SW 1271 (cell line): ENCODE measurements at regions not wholly inside any gene's neighbourhood (a gene's known extent, or its start where the extent isn't known, plus 50 kb on each side); places are given as distances from the start of the nearest gene placed in this dataset.

Experiments
- DNase-seq, 2 experiments: peaks; one replicate each; lab custom pipeline; 2025; lab: John Stamatoyannopoulos, UW

DNA sequence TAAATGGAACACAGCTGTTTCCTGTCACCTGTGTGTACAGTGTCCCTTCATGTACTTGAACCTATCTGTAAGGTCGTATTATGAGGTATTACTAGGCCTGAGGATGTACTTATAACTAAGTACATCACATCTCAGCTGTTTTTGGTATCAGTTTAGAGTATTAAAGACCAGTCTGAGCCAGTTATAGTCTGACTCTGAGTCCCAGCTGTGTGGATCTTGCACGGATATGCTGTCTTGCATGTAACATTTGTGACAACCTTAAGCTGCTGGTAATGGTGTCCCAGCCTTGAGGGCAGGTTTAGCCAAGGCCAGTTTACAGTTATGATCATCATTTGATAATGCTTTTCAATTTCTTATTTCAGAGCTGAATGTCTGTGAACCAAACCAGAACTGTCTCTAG, 496.3 kb downstream of the SLC4A3 start:
- no peak for DNase-seq

DNA sequence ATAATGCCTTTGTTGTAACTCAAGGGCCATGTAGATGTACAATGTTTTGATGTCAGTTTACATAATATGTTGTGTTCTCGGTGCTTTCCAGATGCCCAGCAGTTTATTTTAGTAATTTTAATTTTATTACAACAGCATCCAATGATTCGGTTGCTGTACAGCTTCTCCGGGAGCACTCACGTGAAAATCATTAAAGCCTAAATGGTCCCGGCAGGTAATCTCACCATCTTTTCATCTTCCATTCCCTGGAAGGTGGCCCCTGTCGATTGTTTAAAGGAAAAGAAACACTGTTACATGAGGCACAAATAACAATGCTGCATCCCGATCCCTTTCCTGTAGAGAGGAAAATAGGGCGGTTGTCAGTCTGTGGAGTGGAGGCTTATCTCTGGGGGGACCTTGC, 498.1 kb downstream of the SLC4A3 start:
- DNase-seq: no peak

DNA sequence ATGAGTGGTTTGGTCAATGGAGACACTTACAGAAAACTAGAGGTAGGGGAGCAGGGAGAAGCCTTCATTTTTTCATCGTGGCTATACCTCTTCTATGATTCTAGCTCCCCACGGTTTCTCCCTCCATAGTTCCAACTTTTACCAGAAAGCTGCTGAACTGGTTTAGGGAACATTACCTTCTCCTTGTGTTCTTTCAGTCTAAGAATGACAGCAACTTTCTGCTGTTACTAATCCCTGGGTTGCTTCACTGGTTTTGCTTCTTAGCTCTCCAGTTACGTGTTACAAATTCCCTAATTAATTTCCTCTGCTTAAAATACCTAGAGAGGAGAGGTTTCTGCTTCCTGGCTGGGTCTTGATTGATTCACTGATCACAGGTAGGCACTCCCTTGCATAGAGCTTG, 499.9 kb downstream of the SLC4A3 start:
- DNase-seq: no peak

DNA sequence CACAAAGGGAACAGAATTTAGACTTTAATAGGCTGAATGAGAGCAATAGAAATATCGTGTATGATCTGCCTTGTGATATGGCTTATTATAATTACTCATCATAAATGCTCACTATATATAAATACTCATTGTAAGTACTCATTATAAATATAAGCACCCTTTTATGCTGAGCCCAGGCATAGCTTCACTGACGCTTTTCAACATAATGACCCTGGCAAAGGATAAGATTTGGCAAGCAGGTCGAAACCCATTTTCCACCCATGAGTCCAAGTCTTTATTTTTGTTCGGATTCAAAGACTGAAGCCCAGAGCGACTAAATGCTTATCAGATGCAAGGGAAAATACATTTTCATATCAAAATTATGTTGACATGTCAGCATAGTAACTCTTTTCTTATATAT, 500.4 kb downstream of the SLC4A3 start:
- DNase-seq: no peak

DNA sequence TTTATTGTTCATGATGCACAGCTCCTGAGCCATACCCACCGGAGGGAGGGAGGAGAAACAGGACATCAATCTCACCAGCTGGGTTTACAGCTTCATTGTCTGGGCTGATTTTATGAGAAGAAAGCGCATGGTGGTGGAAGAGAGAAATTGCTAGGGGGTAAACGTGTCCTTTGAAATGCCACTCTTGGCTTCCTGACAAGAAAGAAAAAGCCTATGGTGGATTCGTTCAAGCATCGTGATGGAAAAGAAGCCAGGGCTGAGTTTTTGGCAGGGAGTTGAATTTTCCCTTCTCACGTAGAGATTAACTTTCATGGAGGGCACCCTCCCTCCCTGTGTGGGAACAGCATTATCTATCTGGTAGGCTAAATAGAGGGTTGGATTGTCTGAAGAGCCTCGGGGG, 502.0 kb downstream of the SLC4A3 start:
- no peak for DNase-seq

DNA sequence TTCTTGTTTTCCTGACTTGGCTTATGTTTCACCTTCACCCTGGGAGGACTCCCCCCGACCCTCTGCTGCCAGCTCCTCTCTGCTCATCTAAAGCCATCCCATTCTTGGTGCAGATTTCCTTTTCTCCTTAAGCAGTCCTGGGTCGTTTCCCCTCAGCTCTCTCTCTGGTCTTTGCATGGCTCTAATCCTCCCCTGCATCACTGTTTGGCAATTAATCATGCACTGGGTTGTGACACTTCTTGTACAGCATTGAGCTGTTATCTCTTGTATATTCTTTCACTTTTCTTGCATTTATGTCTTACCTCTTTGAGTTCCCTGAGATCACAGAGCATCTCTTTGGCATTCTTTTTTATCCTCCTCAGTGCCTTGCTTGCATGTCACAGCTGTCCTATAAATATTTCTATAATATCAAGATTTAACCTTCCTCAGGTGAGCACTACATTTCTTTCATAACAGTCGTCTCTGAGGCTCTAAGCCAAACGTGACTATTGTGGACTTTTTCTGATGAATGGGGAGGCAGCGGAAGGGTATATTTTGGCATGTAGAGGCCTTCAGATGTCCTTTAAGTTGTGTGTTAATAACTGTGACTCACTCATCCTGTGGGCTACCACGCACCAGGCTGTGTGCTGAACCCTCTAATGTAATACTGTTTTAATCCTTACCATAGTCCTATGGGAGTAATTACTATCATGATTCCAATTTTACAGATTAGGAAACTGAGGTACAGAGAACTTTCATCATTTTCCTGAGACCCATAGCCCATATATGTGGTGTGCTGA, 507.5 kb downstream of the SLC4A3 start:
- DNase-seq: no peak

DNA sequence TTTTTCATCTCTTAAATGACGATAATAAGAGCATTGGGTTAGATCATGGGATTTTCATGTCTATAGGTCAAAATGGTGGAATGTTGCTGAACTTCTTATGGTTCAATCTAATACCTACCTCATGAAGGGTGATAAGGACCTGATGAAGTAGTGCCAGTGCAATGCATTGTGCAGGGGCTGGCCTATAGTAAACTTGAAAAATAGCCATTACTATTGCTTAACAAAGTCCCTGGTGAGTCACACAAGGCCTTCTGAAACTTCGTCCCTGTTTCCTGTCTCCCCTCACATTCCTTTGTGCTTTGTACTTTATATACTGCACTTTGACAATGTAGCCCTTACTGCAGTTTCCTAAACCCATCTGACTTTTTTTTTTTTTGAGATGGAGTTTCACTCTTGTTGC, 515.9 kb downstream of the SLC4A3 start:
- peak in 1 of 2 experiments; percentile 19 for DNase-seq

DNA sequence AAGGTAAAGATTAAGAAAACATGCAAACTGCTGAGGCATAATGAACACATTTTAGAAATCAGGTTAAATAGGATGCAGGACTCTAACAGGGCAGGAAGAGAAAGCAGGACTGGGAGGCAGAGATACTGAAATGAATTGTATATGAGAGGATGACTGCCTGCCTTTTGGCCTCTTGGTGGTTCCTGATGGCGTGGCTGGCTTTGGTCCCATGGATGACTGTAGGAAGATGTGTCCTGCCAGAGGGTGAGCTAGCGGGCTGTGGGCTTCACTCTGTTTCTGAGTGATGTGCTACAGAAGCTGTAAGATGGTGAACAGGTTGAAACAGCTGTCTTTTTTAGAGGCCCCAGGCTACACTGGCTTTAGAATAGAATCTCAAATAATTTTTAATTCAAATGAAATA, 517.0 kb downstream of the SLC4A3 start:
- no peak for DNase-seq

DNA sequence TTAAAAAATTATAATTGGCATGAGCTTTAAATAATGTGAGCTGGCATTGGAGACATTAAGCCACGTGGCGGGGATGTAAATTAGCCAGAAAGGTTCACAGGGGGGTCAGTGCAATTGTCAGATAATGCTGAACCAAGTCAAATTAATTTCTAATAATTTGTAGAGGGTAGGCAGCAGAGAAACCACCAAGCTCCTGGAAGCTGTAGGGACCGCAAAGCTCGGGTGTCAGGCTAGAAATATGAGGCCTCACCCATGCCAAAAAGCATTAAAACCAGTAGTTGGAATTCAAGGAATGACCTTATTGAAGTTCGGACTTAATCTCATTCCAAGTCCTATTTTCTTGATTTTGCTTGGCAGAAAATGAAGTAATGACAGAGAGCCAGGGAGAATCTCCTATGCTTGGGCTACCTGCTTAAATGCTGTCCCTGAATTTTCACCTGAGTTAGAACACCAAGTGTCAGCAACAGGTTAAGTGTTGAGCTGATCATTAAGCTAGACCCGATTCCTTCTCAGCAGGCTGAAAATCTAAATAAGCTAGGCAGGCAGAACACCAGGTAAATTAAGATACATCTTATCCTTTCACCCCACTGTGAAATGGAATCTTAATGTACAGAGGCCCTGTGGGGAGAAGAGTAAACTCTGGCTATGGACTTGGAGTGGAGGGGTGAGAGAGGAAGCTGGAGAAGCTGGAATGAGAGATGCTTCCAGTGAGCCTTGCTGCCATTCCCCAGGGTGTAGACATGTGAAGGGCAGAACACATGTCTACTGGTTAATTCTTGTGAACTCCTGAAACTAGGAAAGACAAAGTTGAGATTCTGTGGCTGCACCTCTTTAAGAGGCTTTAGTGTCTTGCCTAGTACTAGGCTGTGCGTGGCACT, 520.0 kb downstream of the SLC4A3 start:
- no peak for DNase-seq

DNA sequence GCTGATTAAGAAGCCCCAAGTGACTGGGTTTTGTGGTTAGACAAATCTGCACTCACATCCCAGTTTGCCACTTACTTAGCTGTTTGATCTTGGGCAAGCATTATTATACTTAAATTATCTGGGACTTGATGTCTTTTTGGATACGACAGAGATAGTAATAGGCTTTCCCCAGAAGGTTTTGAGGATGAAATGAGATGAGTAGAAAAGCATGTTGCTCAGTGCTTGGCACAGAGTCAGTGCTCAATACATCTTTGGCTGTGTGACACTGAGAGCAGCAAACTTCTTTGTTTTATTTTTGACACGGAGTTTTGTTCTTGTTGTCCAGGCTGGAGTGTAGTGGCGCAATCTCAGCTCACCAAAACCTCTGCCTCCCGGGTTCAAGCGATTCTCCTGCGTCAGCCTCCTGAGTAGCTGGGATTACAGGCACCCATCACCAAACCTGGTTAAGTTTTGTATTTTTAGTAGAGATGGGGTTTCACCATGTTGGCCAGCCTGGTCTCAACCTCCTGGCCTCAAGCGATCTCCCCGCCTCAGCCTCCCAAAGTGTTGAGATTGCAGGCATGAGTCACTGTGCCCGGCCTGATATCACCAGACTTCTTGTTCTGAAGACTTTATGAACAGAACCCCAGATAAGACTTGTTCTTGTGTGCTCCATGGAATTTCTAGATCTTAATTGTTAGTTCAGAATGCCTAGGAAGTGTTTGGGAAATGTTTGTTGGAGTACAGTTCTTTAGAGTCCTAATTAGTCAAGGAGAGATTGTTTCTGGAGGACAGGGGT, 521.2 kb downstream of the SLC4A3 start:
- no peak for DNase-seq

DNA sequence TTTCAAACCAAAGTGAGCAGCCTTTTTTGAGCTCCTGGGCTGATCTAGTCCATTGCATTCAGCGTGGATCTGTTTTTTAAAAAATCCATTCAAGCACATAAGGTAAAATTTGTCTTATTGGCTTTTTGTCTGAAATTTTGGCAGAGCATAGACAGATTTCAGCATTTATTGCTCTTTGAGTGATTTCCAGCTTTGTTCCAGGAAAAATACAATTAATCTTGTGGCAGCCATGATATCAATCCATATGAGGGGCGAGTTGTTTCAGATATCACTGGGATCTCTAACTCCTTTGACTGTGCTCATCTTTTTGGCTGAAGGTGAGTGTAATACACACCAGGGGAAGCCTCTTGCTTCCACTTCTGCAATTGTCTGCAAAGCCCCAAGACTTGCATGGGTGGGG, 523.9 kb downstream of the SLC4A3 start:
- no peak for DNase-seq

DNA sequence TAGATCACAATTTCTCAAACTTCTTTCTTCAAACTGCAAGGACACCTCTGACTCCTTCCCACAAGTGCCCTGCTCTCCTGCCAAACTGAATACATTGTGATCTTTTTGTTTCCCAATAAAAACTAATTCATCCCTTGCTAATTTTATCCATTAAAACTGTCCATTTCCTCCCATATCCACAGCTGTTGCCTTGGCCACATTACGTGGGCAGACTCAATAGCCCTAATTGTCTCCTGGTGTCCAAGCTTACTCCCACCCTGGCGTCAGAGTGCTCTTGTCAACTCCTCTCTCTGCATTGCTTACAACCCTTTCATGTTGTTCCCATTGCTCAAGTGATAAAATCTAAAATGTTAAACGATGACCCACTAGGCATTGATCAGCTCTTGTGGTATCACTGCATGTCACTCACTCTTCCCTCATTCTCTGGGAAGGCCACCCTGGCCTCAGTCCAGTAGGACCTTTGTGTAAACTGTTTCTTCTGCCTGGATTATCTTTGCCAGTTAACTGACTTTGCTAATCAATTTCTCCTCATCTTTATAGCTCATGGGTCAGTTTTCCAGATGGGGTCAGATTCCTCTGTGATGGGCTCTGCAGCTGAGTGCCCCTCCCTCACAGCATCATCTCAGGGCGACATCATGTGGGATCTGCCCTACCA, 525.0 kb downstream of the SLC4A3 start:
- no peak for DNase-seq

DNA sequence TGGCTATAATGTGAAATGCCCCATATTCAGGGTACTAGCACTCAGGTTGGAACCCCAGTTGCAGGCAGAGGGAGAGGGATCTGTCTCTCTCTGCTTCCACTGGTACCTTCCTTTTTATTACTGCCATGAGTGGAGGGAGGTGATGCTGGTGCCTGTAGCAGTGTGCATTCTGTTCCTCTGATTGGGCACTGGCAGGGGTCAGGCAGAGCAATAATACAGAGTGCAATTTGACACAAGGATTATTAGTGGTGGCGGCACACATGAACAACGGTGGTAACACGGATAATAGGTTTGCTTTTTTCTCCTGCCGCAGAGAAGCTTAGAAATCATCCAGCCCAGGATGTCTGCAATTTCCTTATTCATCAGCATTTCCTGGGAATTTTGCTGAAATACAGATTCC, 525.7 kb downstream of the SLC4A3 start:
- DNase-seq: no peak

DNA sequence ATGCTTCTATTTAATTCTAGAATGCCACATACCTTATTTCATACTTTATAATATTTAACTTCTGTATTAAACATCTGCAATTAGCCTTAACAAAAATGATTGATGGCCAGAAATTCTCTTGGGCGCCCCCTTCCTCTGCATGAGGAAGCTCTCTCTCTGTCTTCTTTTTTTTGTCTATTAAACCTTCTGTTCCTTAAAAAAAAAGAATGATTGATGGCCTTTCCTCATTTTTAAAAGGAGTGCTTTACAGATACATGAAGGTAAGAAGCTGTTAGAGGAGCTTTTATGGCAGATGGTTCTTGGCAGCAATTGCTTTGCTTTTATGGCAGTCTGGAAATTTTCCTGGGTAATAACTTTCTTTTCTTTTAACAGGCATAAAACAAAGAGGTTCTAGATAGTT, 526.9 kb downstream of the SLC4A3 start:
- DNase-seq: no peak

DNA sequence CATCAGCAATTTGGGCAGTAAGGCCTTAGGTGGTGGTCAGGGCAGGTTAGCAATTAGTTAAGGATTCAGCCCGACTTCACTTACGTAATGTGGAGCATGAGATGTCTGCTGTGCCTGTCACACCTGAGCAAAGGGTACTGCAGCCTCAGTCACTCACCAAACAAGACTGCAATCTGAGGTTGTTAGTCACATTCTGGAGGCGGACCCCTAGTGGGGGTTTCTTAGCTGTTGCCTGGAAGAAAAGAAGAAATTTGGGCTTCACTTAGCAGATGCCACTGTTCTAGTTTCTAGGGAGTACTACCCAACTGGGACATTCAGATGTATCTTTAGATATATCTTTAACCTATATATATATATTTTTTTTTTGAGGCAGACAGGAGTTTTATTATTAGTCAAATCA, 529.9 kb downstream of the SLC4A3 start:
- no peak for DNase-seq

DNA sequence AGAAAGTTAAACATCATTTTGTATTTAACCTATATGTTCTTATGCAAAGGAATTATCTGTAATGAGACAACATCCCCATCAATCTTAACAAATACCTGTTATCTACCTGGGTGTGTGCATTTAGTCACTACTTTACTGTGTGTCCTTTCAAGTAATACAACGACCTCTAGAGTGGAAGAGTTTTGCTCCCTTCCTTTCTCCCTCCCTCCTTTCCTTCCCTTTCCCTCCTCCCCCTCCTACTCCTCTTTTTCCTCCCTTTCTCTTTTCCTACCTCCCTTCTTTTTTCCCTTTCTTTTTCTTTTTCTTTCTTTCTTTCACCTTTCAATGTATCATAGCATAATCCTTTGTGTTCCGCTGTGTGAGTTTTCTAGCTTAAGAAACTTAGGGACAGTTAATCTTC, 532.3 kb downstream of the SLC4A3 start:
- no peak for DNase-seq

DNA sequence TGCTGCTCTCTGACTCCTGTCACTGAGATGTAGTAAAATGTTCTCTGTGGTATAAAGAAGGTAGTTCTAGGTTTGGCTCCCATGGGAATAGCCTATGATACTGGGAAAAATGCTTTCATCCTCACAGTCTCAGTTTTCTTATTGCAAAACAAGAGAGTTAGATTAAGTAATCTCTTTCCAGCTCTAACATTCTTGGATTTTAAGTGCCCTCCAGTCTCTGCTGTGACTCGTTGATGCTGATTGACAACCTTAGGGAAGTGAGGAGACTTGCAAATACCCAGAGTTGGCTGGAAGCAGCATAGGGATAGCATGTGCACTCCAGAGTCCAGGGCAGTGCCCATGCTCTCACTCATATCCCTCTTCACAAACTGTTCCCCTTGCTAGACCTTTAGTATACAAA, 534.9 kb downstream of the SLC4A3 start:
- DNase-seq: no peak

DNA sequence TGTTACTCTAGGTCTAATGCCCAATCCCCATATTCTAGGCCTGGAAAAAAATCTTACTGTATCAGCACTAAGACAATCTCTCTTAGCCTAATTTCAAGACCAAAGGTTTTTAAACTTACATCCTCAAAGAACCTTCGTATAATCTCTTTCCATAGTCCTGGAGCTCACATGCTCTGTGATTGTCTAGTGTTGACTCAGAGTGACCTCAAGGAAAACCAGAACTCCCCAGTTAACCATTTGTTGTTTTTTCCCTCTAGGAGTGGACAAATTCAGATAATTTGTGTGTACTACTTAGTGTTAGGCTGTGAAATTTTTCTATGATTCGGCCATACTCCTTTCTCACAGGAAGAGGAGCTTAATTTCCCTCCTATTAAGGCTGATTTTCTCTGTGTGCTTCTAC, 536.1 kb downstream of the SLC4A3 start:
- no peak for DNase-seq

DNA sequence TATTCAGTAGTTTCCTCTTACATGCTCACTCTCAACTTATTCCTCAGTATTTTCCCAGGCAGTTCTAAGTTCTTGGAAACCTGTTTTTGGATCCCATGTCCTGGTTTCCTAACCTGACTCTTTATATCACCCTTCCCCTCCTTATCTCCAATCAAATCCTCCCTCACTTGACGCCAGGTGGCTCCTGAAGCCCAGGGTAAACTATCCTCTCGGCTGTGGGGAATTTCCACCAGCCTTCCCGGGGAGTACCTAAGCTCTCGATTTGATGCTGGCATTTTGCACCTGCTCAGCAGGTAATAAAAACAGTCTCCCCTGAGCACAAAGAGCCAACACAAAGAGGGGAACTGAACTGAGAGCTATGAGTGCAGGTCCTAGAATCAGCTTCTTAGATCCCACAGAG, 538.0 kb downstream of the SLC4A3 start:
- DNase-seq: no peak

DNA sequence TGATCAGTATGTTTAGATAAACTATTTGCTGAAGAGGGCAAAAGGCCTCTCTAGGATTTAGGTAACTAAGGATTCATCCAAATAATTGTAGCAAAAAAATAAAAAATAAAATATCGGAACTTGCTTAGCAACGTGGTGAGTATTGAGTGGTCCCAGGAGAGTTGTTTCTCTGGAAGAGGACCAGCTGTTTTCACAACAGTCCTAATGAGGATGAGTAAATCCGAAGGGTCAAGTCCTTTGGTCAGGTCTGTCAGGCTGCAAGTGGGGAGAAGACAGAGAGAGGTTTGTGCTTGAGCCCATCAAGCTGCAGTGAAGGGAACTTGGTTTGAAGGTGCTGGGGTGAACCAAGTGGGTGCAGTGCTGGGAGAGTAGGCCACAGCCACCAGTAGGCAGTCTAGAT, 539.2 kb downstream of the SLC4A3 start:
- DNase-seq: no peak

DNA sequence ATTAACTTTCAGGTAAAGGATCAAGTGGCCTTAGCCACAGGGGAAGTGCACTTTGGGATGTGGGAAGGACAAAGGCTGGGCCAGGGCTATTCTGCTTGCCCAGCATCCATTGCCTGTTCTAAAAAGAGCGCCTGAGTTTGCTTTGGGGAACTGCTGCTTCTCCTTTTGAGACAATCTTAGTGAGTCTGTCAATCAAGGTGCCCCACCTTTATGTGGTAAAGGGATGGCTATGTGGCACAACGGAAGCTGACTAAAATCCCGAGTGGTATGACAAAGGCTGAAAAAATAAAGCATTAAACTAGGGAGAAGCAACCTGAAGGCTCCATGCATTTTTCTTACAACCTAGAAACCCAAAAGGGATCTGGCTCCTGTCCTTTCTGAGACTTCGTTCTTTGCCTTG, 540.5 kb downstream of the SLC4A3 start:
- DNase-seq: no peak

DNA sequence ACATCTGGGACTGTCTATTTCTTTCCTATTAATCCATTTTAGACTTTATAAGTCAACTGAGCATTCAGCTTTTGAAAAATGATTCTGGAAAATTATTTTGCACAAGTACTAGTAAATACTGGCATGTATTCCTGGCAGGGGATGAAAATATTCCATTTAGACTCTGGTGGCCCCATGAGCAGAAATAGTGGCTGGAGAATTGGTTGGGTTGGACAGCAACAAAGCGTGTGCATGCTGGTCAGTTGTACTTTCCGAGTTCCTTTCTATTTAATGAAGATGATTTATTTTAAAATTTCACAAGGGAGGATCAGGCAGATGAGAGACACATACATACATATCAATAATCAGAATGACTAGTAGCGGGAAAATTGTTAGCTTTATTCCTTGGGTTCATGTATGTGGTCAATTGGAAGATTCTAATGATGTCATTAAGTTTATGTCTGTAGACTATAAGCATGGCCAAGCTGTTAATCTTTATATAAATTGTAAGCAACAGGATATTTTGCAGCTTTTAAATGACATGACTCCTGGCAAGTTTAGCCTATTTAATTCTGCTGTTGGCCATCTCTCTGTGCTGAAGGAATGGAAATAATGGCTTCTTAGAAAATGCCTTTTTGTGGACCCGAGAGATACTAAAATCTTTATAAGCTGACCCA, 541.6 kb downstream of the SLC4A3 start:
- no peak for DNase-seq
